Memory B cell (primary cell): ENCODE measurements at regions not wholly inside any gene's neighbourhood (a gene's known extent, or its start where the extent isn't known, plus 50 kb on each side); places are given as distances from the start of the nearest gene placed in this dataset.

ENCODE experiments used
- ATAC-seq: fragments of 150-1000 bp; cut with Tn5 transposase; 2 replicates; pipeline ENCODE4 v1.10.0; 2021; ENCODE audit warnings: low read depth, mild to moderate bottlenecking, moderate library complexity
- DNase-seq, 2 donors: peaks; one replicate each; pipeline ENCODE4 v3.0.0; 2022; ENCODE audit warnings: low spot score in 2 of 2
- H3K27ac Mint-ChIP-seq: one replicate; pipeline ENCODE4 v1.8.0; 2022; ENCODE audit warnings: mild to moderate bottlenecking, moderate library complexity, mixed read lengths
- H3K27me3 Mint-ChIP-seq: one replicate; pipeline ENCODE4 v1.8.0; 2022; ENCODE audit warnings: mixed read lengths
- H3K36me3 Mint-ChIP-seq: one replicate; pipeline ENCODE4 v1.8.0; 2022; ENCODE audit warnings: mild to moderate bottlenecking, mixed read lengths
- H3K4me1 Mint-ChIP-seq: one replicate; pipeline ENCODE4 v1.8.0; 2022; ENCODE audit warnings: mixed read lengths
- H3K4me3 Mint-ChIP-seq: one replicate; pipeline ENCODE4 v1.8.0; 2022; ENCODE audit warnings: mild to moderate bottlenecking, moderate library complexity, mixed read lengths
- H3K9me3 Mint-ChIP-seq: one replicate; pipeline ENCODE4 v1.8.0; 2022; ENCODE audit warnings: mixed read lengths

DNA sequence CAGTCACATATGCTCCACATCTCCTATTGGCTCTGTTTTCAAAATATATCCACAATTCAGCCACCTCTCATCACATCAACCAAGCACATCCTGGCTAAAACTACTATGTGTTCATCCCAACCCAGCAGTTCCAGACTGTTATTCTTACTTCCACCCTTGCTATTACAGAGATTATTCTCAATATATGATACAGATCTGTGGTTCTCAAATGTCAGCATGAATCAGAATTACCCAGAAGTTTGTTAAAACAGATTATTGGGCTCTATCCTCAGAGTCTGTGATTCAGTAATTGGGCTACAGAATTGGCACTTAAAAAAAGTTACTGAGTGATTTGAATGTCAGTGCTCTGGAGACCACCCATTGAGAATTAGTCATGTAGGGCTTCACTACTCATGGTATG lies 78.8 kb upstream of the IZUMO3 start:
- Mint-ChIP-seq H3K27ac (no peak overlapping the region), H3K36me3 (no peaks in the 10 kb centered on the region), H3K9me3 (peaks cover 11% of the 10 kb centered on the region), H3K4me3 (no peak overlapping the region), H3K4me1 (no peaks in the 10 kb centered on the region), H3K27me3 (no peaks in the 10 kb centered on the region)
- DNase-seq (no peak), ATAC-seq (no peak)

DNA sequence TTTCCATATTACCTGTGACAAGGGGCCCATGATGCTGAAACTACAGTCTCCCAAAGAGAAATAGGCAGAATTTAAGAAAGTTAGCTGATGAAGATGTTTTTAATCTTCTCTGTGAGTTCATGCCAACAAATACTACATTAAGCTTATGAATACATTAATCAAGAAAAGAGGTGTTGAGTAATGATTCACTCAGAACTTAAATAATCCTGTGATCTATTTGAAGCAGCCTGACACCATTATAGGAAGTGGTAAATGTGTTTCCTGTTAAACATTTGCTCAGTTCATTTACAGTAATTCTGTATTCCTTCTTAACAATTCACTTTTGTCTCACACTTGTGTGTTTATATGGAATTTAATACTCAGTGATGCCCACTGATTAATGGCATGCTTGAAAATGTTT lies 75.0 kb upstream of the IZUMO3 start:
- Mint-ChIP-seq H3K36me3 (no peaks in the 10 kb centered on the region), H3K27me3 (no peaks in the 10 kb centered on the region), H3K4me1 (no peaks in the 10 kb centered on the region), H3K4me3 (no peak overlapping the region), H3K27ac (no peak overlapping the region), H3K9me3 (peaks cover 9% of the 10 kb centered on the region)
- DNase-seq (no peak), ATAC-seq (no peak)

DNA sequence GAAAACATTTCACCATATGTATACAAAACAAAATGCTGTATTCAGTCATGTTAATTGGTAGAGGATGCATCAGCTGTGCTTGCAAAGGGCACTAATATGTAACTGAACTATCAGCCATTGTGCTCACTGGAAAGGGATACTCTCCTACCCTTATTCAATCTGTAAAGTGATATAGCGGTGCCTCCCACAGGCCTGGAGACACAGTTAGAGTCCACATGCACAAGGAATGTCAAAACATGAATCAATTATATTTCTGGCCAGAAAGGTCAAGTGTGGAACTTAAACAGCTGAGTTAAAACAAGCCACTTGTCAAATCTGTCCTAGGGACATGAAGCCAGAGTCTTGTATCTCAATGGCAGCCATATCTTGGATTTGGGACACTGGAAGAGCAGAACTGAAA lies 71.2 kb upstream of the IZUMO3 start:
- no peak for DNase-seq
- no peak overlapping the region for H3K4me3 Mint-ChIP-seq
- no peaks in the 10 kb centered on the region for H3K36me3 Mint-ChIP-seq
- H3K9me3 Mint-ChIP-seq, result peaks cover 2% of the 10 kb centered on the region
- no peaks in the 10 kb centered on the region for H3K27me3 Mint-ChIP-seq
- H3K27ac Mint-ChIP-seq, result no peak overlapping the region
- ATAC-seq, result no peak
- H3K4me1 Mint-ChIP-seq, result no peaks in the 10 kb centered on the region

DNA sequence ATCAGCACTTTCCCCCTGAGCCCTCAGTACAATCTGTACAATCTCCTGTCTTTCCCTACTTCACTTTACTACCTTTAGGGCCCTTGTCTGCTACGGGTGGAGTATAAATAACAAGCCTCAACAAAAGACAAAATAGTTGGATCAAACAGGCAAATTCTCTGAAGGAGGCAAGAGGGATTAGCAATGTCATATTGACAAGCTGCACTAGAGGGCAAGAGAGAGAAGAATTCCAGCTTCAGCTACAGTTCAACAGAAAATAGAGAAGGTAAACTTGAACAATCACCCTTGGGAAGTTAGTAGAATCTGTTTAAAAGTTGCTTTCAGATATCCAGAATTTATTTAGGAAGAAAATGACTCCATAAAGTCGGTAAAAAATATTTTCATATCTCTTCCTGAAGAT lies 68.4 kb upstream of the IZUMO3 start:
- Mint-ChIP-seq H3K9me3 (peaks cover 2% of the 10 kb centered on the region), H3K27me3 (no peaks in the 10 kb centered on the region), H3K4me3 (no peak overlapping the region), H3K27ac (no peak overlapping the region), H3K4me1 (no peaks in the 10 kb centered on the region), H3K36me3 (no peaks in the 10 kb centered on the region)
- DNase-seq, result no peak
- no peak for ATAC-seq

DNA sequence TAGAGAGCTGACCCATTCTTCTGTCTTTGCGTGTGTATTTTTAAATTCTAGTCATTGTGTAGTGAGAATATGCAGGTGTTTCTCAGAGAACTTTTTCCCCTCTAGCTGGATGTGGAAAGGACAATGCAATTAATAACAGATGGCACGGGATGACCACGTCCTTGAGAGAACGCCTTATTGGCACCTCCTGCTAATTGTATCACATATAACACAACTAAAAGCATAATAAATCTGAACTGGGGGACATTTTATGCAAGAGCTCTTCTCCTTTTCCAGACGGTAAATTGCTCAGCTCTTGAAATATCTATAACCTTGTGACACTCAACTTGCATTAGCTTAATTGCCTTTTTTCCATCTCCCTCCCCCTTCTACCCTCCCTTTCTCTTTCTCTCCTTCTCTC lies 62.9 kb upstream of the IZUMO3 start:
- ATAC-seq (no peak), DNase-seq (no peak)
- H3K4me3 Mint-ChIP-seq, result no peak overlapping the region
- peaks cover 1% of the 10 kb centered on the region for H3K9me3 Mint-ChIP-seq
- no peaks in the 10 kb centered on the region for H3K27me3 Mint-ChIP-seq
- no peaks in the 10 kb centered on the region for H3K36me3 Mint-ChIP-seq
- H3K4me1 Mint-ChIP-seq, result no peaks in the 10 kb centered on the region
- H3K27ac Mint-ChIP-seq, result no peak overlapping the region

DNA sequence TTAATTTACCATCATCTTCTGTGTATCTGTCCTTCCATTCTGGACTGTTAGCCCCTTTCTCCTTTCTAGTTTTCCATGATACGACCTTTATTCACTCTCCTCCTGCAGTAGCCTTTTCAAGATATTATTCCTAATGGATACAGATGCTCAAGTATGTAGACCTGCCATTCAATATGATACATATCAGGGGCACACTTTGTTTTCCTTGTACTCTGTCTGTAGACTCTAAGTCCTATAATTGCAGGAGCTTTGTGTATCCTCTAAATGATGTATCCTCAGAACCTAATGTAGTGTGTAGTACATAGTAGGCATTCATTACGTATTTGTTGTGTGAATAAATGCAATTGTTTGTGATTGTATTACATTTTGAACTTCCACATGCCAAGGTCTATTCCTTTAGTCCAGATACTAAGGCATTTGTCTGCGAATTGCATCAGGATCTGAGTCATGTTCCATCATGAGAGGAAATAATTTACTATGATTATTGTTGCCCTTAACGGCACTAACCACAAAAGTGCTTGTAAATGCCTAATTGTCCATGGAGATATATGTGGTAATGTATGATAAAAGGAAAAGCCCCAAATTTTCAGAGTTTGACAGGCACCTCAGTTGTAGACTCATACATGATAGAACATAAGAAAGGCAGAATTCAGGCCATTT lies 57.1 kb upstream of the IZUMO3 start:
- no peak for DNase-seq
- no peaks in the 10 kb centered on the region for H3K36me3 Mint-ChIP-seq
- H3K27me3 Mint-ChIP-seq, result no peaks in the 10 kb centered on the region
- no peak for ATAC-seq
- H3K4me1 Mint-ChIP-seq, result no peaks in the 10 kb centered on the region
- no peak overlapping the region for H3K27ac Mint-ChIP-seq
- H3K4me3 Mint-ChIP-seq, result no peak overlapping the region
- H3K9me3 Mint-ChIP-seq, result peaks cover 1% of the 10 kb centered on the region
